K562 (cell line): ENCODE measurements at regions not wholly inside any gene's neighbourhood (a gene's known extent, or its start where the extent isn't known, plus 50 kb on each side); places are given as distances from the start of the nearest gene placed in this dataset.
A peak's percentile ranks its signal among the peaks of the same experiment; 100 is the strongest.

Source experiments
- ATAC-seq: fragments of 200-7000 bp; cut with Tn5 transposase; 3 replicates; pipeline ENCODE4 v1.9.1; 2020; ENCODE audit warnings: moderate library complexity
- BruUV-seq: library from RNA; stranded (reverse); fragments of 400-500 nt; replicated peaks from 2 replicates; lab custom pipeline; 2021; lab: Mats Ljungman, UMichigan
- CTCF ChIA-PET: fragments of 300-600 bp; formaldehyde crosslinking; extraction: SDS; loops from one replicate; lab custom pipeline; 2021; ENCODE audit warnings: low intra/inter-chr PET ratio; lab: Yijun Ruan, JAX
- POLR2A ChIA-PET: fragments of 300-600, 350-650 bp; sonication (Branson Sonifier 250); formaldehyde crosslinking; extraction: SDS; loops from one replicate; lab custom pipeline; 2021; ENCODE audit warnings: antibody characterized with exemption, inconsistent platforms; lab: Yijun Ruan, JAX
- DNase-seq, 4 experiments: peaks; one replicate each; pipeline versions ENCODE4 v3.0.0 to v3.0.0-alpha.2; 2011 to 2018; ENCODE audit warnings: low spot score in 3 of 4, mixed read lengths in 3 of 4; ENCODE audit errors: extremely low read depth in 1 of 4
- FAIRE-seq: peaks from 2 replicates; lab custom pipeline; 2011; peaks lifted over from hg19 to GRCh38; lab: Jason Lieb, UNC
- H2AFZ ChIP-seq: 2 replicates; pipeline ENCODE4 v1.6.0; 2011; ENCODE audit warnings: low read depth, low read length, control low read depth, inconsistent platforms
- H3K27ac ChIP-seq: fragments of 200-600 bp; 3 replicates; pipeline ENCODE4 v1.8.0; 2011; ENCODE audit warnings: low read depth, mild to moderate bottlenecking, control low read depth, inconsistent platforms, low read length, moderate library complexity, mixed read lengths; ENCODE audit errors: extremely low read depth
- H3K27me3 ChIP-seq, 2 experiments: fragments of 300-600 bp in 1 of 2; 2 replicates in 1 of 2; 3 replicates in 1 of 2; pipeline versions ENCODE4 v1.6.0 to v1.8.0; 2011; ENCODE audit warnings: inconsistent platforms in 2 of 2, low read length in 2 of 2, mild to moderate bottlenecking in 1 of 2, mixed read lengths in 1 of 2, moderate library complexity in 1 of 2; ENCODE audit not compliant: control insufficient read depth in 2 of 2, insufficient read depth in 2 of 2
- H3K36me3 ChIP-seq: fragments of 300-600 bp; 3 replicates; pipeline ENCODE4 v1.8.0; 2011; ENCODE audit warnings: mild to moderate bottlenecking, low read length, inconsistent platforms; ENCODE audit not compliant: control insufficient read depth, insufficient read depth
- H3K4me1 ChIP-seq, 2 experiments: fragments of 200-600 bp in 1 of 2; replicated peaks in 1 of 2; 2 replicates in 1 of 2; 3 replicates in 1 of 2; pipeline versions ENCODE4 v1.5.1 to v1.8.0; 2011; ENCODE audit warnings: inconsistent platforms in 2 of 2, low read length in 2 of 2, mild to moderate bottlenecking in 1 of 2, mixed read lengths in 1 of 2, moderate library complexity in 1 of 2; ENCODE audit not compliant: control insufficient read depth in 2 of 2, insufficient read depth in 2 of 2
- H3K4me2 ChIP-seq: 2 replicates; pipeline ENCODE4 v1.6.1; 2011; ENCODE audit warnings: low read length, control low read depth, inconsistent platforms, mixed read lengths; ENCODE audit not compliant: insufficient read depth
- H3K4me3 ChIP-seq: fragments of 200-600 bp; sonication (generic), shearing (Covaris generic); 2 replicates; pipeline ENCODE4 v1.5.1; 2016; ENCODE audit warnings: control low read depth, inconsistent platforms
- H3K79me2 ChIP-seq: fragments of 200-600 bp; 3 replicates; pipeline ENCODE4 v1.8.0; 2011; ENCODE audit warnings: low read length, inconsistent platforms; ENCODE audit not compliant: control insufficient read depth, insufficient read depth
- H3K9ac ChIP-seq, 2 experiments: 2 replicates each; pipeline versions ENCODE4 v1.6.0 to v1.6.1; 2011; ENCODE audit warnings: low read depth in 2 of 2, low read length in 2 of 2, control low read depth in 1 of 2, inconsistent platforms in 1 of 2, mild to moderate bottlenecking in 1 of 2, mixed read lengths in 1 of 2; ENCODE audit not compliant: insufficient read depth in 1 of 2
- H3K9me1 ChIP-seq: one replicate; pipeline ENCODE4 v1.6.0; 2011; ENCODE audit warnings: inconsistent platforms, mild to moderate bottlenecking, low read length, moderate library complexity; ENCODE audit not compliant: control insufficient read depth, insufficient read depth
- H3K9me3 ChIP-seq: replicated peaks from 2 replicates; pipeline ENCODE4 v1.5.1; 2011; ENCODE audit warnings: low read depth, low read length, inconsistent platforms; ENCODE audit not compliant: control insufficient read depth, insufficient read depth
- H4K20me1 ChIP-seq: replicated peaks from 2 replicates; pipeline ENCODE4 v1.6.1; 2011; ENCODE audit warnings: low read length, inconsistent platforms, mixed read lengths; ENCODE audit not compliant: control insufficient read depth, insufficient read depth
- BRF2 ChIP-seq: IDR thresholded peaks from 3 replicates; pipeline ENCODE4 v1.6.1; 2011; ENCODE audit warnings: borderline replicate concordance, mild to moderate bottlenecking; ENCODE audit not compliant: insufficient read length, insufficient read depth
- CEBPB ChIP-seq: fragments of 450-650 bp; IDR thresholded peaks from 2 replicates; pipeline ENCODE4 v1.6.1; 2016; ENCODE audit warnings: missing genetic modification characterization, missing compliant biosample characterization
- CEBPG ChIP-seq, 3 experiments: fragments of 200-800 bp in 1 of 3; sonication (Bioruptor generic) in 1 of 3; sonication (generic) in 1 of 3; formaldehyde crosslinking in 1 of 3; IDR thresholded peaks in 2 of 3; conservative IDR thresholded peaks in 1 of 3; 2 replicates each; pipeline versions ENCODE4 v1.6.1 to v1.8.0; 2016 to 2022; ENCODE audit warnings: missing compliant biosample characterization in 2 of 3, missing genetic modification characterization in 2 of 3, mild to moderate bottlenecking in 1 of 3, missing genetic modification reagents in 1 of 3
- FOXJ2 ChIP-seq: fragments of 200-800 bp; sonication (Bioruptor generic); IDR thresholded peaks from 2 replicates; pipeline ENCODE4 v1.6.1; 2016; ENCODE audit warnings: missing genetic modification characterization, missing compliant biosample characterization
- GABPA ChIP-seq: fragments of 200-800 bp; sonication (Bioruptor generic); conservative IDR thresholded peaks from 2 replicates; pipeline ENCODE4 v1.6.1; 2016; ENCODE audit warnings: low read depth, missing genetic modification characterization, missing compliant biosample characterization
- HNRNPK ChIP-seq: fragments of 200-400 bp; formaldehyde crosslinking; IDR thresholded peaks from one replicate; pipeline ENCODE4 v1.6.1; 2018; ENCODE audit warnings: mild to moderate bottlenecking, low read depth, low read length; ENCODE audit not compliant: poor library complexity, severe bottlenecking
- NR2C2 ChIP-seq, 2 experiments: fragments of 200-800 bp in 1 of 2; sonication (Bioruptor generic) in 1 of 2; sonication (generic) in 1 of 2; formaldehyde crosslinking in 1 of 2; IDR thresholded peaks; 2 replicates each; pipeline versions ENCODE4 v1.6.1 to v1.8.0; 2016 to 2022; ENCODE audit warnings: mild to moderate bottlenecking in 1 of 2, missing compliant biosample characterization in 1 of 2, missing genetic modification characterization in 1 of 2, missing genetic modification reagents in 1 of 2
- ZNF253 ChIP-seq: fragments of 250-450 bp; sonication (Bioruptor Pico); conservative IDR thresholded peaks from 2 replicates; pipeline ENCODE4 v1.6.1; 2021; ENCODE audit warnings: mild to moderate bottlenecking
- ZNF316 ChIP-seq: fragments of 450-650 bp; IDR thresholded peaks from 2 replicates; pipeline ENCODE4 v1.6.1; 2016
- WGBS: fragments of 100-300 bp; shearing (Covaris generic); methylation state at CpG from one replicate; pipeline ENCODE4 v1.1.6; 2016; ENCODE audit warnings: low coverage, mixed read lengths; ENCODE audit not compliant: insufficient coverage; ENCODE audit errors: missing lambda C conversion rate; 5-methylcytosine and 5-hydroxymethylcytosine counted together
- in situ Hi-C: fragments of 300-500 bp; cut with MboI; formaldehyde crosslinking; loops from 4 replicates; pipeline ENCODE4 v1.15.0; 2018; ENCODE audit warnings: inconsistent platforms, mixed read lengths
- intact Hi-C: fragments of 100-400 bp; cut with micrococcal nuclease; formaldehyde crosslinking; loops from 2 replicates; pipeline ENCODE4 v1.14.2; 2022
- TF ChIP-seq, protein P1 (sequence below): sonication (generic); formaldehyde crosslinking; IDR thresholded peaks from 2 replicates; pipeline ENCODE4 v1.8.1; 2023; ENCODE audit warnings: mild to moderate bottlenecking, missing genetic modification reagents

DNA sequence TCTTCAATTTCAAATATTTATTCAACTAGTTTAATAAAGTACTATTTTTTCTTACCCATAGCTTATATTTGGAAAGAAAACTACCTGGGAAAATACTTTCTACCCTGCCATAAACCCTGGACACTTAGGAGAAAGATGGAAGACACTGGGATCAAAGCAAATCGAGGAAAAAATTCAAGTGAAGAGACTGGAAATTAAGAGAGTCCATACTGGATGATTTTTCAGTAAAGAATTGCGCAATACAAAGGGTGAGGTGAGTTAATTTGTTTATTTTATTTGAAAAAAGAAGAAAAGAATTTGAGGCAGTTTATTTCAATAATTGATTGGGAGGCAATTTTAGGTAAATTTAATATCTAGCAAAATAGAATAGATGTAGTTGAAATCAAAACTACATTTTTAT is 331.8 kb upstream of the ITGA1 start:
- no peak overlapping the region for H3K9ac ChIP-seq
- no peak overlapping the region for H3K4me3 ChIP-seq
- intact Hi-C loops, result no loop called here
- no peaks in the 10 kb centered on the region for H3K36me3 ChIP-seq
- H3K9me3 ChIP-seq, result no peaks in the 10 kb centered on the region
- no peaks in the 10 kb centered on the region for H4K20me1 ChIP-seq
- ATAC-seq (no peak), DNase-seq (no peak), FAIRE-seq (no peak)
- in situ Hi-C loops, result no loop called here
- WGBS, result 0% methylated on average over 2 of the region's 2 CpGs
- H3K4me2 ChIP-seq, result no peak overlapping the region
- H3K27ac ChIP-seq, result no peak overlapping the region
- no peaks in the 10 kb centered on the region for H3K9me1 ChIP-seq
- ChIA-PET CTCF (no interaction called here), POLR2A (no interaction called here)
- H3K79me2 ChIP-seq, result no peaks in the 10 kb centered on the region
- no TSS peak for BruUV-seq
- H3K4me1 ChIP-seq, result no peaks in the 10 kb centered on the region
- no peak overlapping the region for H2AFZ ChIP-seq
- no peaks in the 10 kb centered on the region for H3K27me3 ChIP-seq
- TF ChIP-seq CEBPG (CRISPR knock-in tag; IDR thresholded peaks at IDR 0.05) (no peak), CEBPG (tag; conservative IDR thresholded peaks at IDR 0.05 in 1 of 2, IDR thresholded peaks at IDR 0.05 in 1 of 2) (peak; percentile 43 to 95; a peak in 2 of 4 replicates), FOXJ2 (tag) (no peak), CEBPB (tag) (peak; percentile 75), ZNF316 (no peak)

- Histone ChIP-seq H3K27ac (no peak overlapping the region), H3K9me3 (no peaks in the 10 kb centered on the region), H4K20me1 (no peaks in the 10 kb centered on the region), H3K9me1 (no peaks in the 10 kb centered on the region), H2AFZ (no peak overlapping the region), H3K36me3 (no peaks in the 10 kb centered on the region), H3K79me2 (no peaks in the 10 kb centered on the region), H3K4me3 (no peak overlapping the region), H3K4me1 (no peaks in the 10 kb centered on the region), H3K4me2 (no peak overlapping the region), H3K27me3 (no peaks in the 10 kb centered on the region), H3K9ac (no peak overlapping the region)
- WGBS, result 0% methylated on average over 2 of the region's 2 CpGs
- ATAC-seq (no peak), FAIRE-seq (no peak), DNase-seq (no peak)
- ChIA-PET POLR2A (no interaction called here), CTCF (no interaction called here)
- in situ Hi-C loops, result no loop called here
- intact Hi-C loops, result no loop called here
- TF ChIP-seq BRF2 (no peak), HNRNPK (no peak), GABPA (tag) (no peak), ZNF253 (CRISPR knock-in tag) (no peak), NR2C2 (CRISPR knock-in tag; IDR thresholded peaks at IDR 0.05) (no peak), NR2C2 (tag; IDR thresholded peaks at IDR 0.05) (no peak)
- TF ChIP-seq, protein P1, sequence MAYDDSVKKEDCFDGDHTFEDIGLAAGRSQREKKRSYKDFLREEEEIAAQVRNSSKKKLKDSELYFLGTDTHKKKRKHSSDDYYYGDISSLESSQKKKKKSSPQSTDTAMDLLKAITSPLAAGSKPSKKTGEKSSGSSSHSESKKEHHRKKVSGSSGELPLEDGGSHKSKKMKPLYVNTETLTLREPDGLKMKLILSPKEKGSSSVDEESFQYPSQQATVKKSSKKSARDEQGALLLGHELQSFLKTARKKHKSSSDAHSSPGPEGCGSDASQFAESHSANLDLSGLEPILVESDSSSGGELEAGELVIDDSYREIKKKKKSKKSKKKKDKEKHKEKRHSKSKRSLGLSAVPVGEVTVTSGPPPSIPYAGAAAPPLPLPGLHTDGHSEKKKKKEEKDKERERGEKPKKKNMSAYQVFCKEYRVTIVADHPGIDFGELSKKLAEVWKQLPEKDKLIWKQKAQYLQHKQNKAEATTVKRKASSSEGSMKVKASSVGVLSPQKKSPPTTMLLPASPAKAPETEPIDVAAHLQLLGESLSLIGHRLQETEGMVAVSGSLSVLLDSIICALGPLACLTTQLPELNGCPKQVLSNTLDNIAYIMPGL (CRISPR knock-in tag), result no peak
- BruUV-seq, result no TSS peak
Measured at GRCh38 chr5:52457810-52458209, 329.9 kb upstream of the ITGA1 start.
